GM23248 (cell line): ENCODE measurements at regions not wholly inside any gene's neighbourhood (a gene's known extent, or its start where the extent isn't known, plus 50 kb on each side); places are given as distances from the start of the nearest gene placed in this dataset.

Experiments
- DNase-seq: peaks from one replicate; pipeline ENCODE4 v3.0.0-alpha.2; 2015
- H2AFZ ChIP-seq: fragments of 200-600 bp; sonication (generic); 2 replicates; pipeline ENCODE4 v1.6.1; 2016; ENCODE audit warnings: antibody characterized with exemption
- H3F3A ChIP-seq: fragments of 200-600 bp; sonication (generic); 2 replicates; pipeline ENCODE4 v1.6.1; 2016; ENCODE audit warnings: mild to moderate bottlenecking, antibody characterized with exemption, mixed run types; ENCODE audit not compliant: insufficient read depth
- H3K27ac ChIP-seq: fragments of 200-600 bp; sonication (generic); 2 replicates; pipeline ENCODE4 v1.5.1; 2016; ENCODE audit warnings: mild to moderate bottlenecking
- H3K27me3 ChIP-seq: fragments of 200-600 bp; sonication (generic); replicated peaks from 2 replicates; pipeline ENCODE4 v1.6.1; 2016; ENCODE audit warnings: mild to moderate bottlenecking; ENCODE audit not compliant: insufficient read depth
- H3K36me3 ChIP-seq: fragments of 200-600 bp; sonication (generic); 2 replicates; pipeline ENCODE4 v1.6.1; 2016; ENCODE audit warnings: low read depth, mild to moderate bottlenecking
- H3K4me1 ChIP-seq: fragments of 200-600 bp; sonication (generic); 2 replicates; pipeline ENCODE4 v1.6.1; 2016; ENCODE audit warnings: mild to moderate bottlenecking; ENCODE audit not compliant: insufficient read depth
- H3K4me2 ChIP-seq: fragments of 200-600 bp; sonication (generic); one replicate; pipeline ENCODE4 v1.6.1; 2016; ENCODE audit warnings: mild to moderate bottlenecking; ENCODE audit not compliant: unreplicated experiment
- H3K4me3 ChIP-seq: fragments of 200-600 bp; sonication (generic); 2 replicates; pipeline ENCODE4 v1.5.1; 2016; ENCODE audit warnings: mild to moderate bottlenecking
- H3K79me2 ChIP-seq: fragments of 200-600 bp; sonication (generic); 2 replicates; pipeline ENCODE4 v1.6.1; 2016; ENCODE audit warnings: mild to moderate bottlenecking; ENCODE audit not compliant: insufficient read depth
- H3K9ac ChIP-seq: fragments of 200-600 bp; sonication (generic); 2 replicates; pipeline ENCODE4 v1.6.1; 2016; ENCODE audit warnings: mild to moderate bottlenecking
- H3K9me2 ChIP-seq: fragments of 200-600 bp; sonication (generic); 2 replicates; pipeline ENCODE4 v1.6.1; 2016; ENCODE audit warnings: mixed run types, mild to moderate bottlenecking, moderate library complexity; ENCODE audit not compliant: insufficient read depth
- H3K9me3 ChIP-seq: fragments of 200-600 bp; sonication (generic); one replicate; pipeline ENCODE4 v1.6.1; 2017; ENCODE audit warnings: low read depth
- H4K20me1 ChIP-seq: fragments of 200-600 bp; sonication (generic); 2 replicates; pipeline ENCODE4 v1.6.0; 2016; ENCODE audit not compliant: insufficient read depth
- EZH2 ChIP-seq: fragments of 200-600 bp; sonication (generic); IDR thresholded peaks from 2 replicates; pipeline ENCODE4 v1.6.1; 2018; ENCODE audit warnings: antibody characterized with exemption, mild to moderate bottlenecking; ENCODE audit not compliant: insufficient read depth, poor library complexity, severe bottlenecking
- EZH2phosphoT487 ChIP-seq: fragments of 200-600 bp; sonication (generic); IDR thresholded peaks from 2 replicates; pipeline ENCODE4 v1.6.1; 2018; ENCODE audit warnings: antibody characterized with exemption, moderate library complexity, mild to moderate bottlenecking, low read depth; ENCODE audit not compliant: insufficient read depth
- WGBS, 2 experiments: methylation state at CpG; one replicate each; pipeline ENCODE4 v1.1.6; 2015 to 2017; ENCODE audit warnings: low lambda C conversion rate in 2 of 2, low coverage in 1 of 2; ENCODE audit errors: missing lambda C conversion rate in 2 of 2; 5-methylcytosine and 5-hydroxymethylcytosine counted together
- in situ Hi-C: fragments of 300-500 bp; cut with MboI; formaldehyde crosslinking; loops from 2 replicates; pipeline ENCODE4 v1.15.0; 2020

DNA sequence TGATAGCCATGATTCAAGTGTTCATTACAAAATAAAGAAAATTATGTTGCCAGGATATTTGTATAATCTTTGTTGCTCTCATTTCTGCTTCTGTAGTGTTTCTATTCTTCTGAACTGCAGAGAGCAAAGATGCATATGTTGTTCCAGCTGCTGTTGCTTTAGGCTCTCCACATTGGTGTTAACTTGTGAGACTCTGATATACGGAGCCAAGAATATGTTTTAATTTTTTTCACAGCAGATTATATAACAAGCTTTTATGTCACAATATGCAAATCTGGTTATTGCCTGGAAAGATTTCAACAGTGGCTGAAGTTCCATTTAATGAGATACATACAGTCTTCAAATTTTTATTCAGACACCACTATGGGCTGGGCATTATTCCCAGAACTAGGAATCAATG is 655.0 kb downstream of the GRXCR1 start:
- Histone ChIP-seq H3K27ac (no peak overlapping the region), H4K20me1 (no peaks in the 10 kb centered on the region), H3K4me2 (no peak overlapping the region), H3K27me3 (no peaks in the 10 kb centered on the region), H3K36me3 (no peaks in the 10 kb centered on the region), H3K9me2 (no peaks in the 10 kb centered on the region), H3K9ac (no peak overlapping the region), H3K4me1 (no peaks in the 10 kb centered on the region), H3F3A (no peaks in the 10 kb centered on the region), H3K9me3 (no peaks in the 10 kb centered on the region), H3K79me2 (no peaks in the 10 kb centered on the region), H2AFZ (no peak overlapping the region), H3K4me3 (no peak overlapping the region)
- in situ Hi-C loops: no loop called here
- WGBS, 2 experiments: 0 to 8% methylated on average over 1 of the region's 1 CpG
- DNase-seq: no peak
- TF ChIP-seq EZH2phosphoT487 (no peak), EZH2 (no peak)

DNA sequence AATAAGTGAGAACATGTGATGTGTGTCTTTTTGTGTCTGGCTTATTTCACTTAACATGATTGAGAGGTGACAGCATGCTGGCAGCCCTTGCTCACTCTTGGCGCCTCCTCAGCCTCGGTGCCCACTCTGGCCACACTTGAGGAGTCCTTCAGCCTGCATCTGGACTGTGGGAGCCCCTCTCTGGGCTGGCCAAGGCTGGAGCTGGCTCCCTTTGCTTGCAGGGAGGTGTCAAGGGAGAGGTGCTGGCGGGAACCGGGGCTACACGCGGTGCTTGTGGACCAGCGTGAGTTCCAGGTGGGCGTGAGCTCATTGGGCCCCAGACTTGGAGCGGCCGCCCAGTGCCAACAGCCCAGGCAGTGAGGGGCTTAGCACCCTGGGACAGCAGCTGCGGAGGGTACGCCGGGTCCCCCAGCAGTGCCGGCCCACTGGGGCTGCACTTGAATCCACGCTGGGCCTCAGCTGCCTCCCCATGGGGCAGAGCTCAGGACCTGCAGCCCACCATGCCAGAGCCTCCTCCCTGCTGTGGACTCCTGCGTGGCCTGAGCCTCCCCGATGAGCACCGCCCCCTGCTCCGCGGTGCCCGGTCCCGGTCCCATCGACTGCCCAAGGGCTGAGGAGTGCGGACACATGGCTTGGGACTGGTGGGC is 658.6 kb downstream of the GRXCR1 start:
- H3K9ac ChIP-seq: no peak overlapping the region
- 67 to 71% methylated on average over 24 of the region's 24 CpGs for WGBS, 2 experiments

DNA sequence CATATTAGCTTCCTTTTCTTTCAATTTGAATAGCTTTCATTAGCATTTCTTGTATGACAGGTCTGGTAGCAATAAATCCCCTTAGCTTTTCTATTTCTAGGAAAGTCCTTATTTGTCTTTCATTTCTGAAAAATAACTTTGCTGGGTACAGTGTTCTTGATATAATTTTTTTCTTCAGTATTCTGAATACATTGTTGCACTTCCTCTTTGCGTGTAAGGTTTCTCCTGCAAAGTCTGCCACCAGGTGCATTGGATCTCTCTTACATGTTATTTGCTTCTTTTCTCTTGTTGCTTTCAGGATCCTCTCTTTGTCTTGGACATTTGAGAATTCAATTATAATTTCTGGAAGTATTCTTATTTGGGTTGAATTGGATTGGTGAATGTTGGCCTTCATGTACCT is 663.7 kb downstream of the GRXCR1 start:
- H3K4me2 ChIP-seq: no peak overlapping the region
- no peak overlapping the region for H3K27ac ChIP-seq
- WGBS, 2 experiments: 64 to 75% methylated on average over 1 of the region's 1 CpG
- no peak overlapping the region for H3K4me3 ChIP-seq
- H3K9me3 ChIP-seq: no peaks in the 10 kb centered on the region
- H3F3A ChIP-seq: no peaks in the 10 kb centered on the region
- H3K9me2 ChIP-seq: no peaks in the 10 kb centered on the region
- no peaks in the 10 kb centered on the region for H3K79me2 ChIP-seq
- no peak for TF ChIP-seq EZH2
- TF ChIP-seq EZH2phosphoT487: no peak
- H2AFZ ChIP-seq: no peak overlapping the region
- DNase-seq: no peak
- H3K9ac ChIP-seq: no peak overlapping the region
- no peaks in the 10 kb centered on the region for H4K20me1 ChIP-seq
- in situ Hi-C loops: no loop called here
- H3K4me1 ChIP-seq: no peaks in the 10 kb centered on the region
- no peaks in the 10 kb centered on the region for H3K27me3 ChIP-seq
- no peaks in the 10 kb centered on the region for H3K36me3 ChIP-seq

More for the DNA sequence above, 658.6 kb downstream of the GRXCR1 start:
- no peaks in the 10 kb centered on the region for H3K27me3 ChIP-seq
- no peak overlapping the region for H2AFZ ChIP-seq
- no peaks in the 10 kb centered on the region for H3K4me1 ChIP-seq
- no peaks in the 10 kb centered on the region for H3K9me2 ChIP-seq
- TF ChIP-seq EZH2phosphoT487 (no peak), EZH2 (no peak)
- no peaks in the 10 kb centered on the region for H3F3A ChIP-seq
- no peak overlapping the region for H3K4me3 ChIP-seq
- no peak overlapping the region for H3K4me2 ChIP-seq
- no peak for DNase-seq
- in situ Hi-C loops: no loop called here
- no peak overlapping the region for H3K27ac ChIP-seq
- no peaks in the 10 kb centered on the region for H3K9me3 ChIP-seq
- no peaks in the 10 kb centered on the region for H4K20me1 ChIP-seq
- no peaks in the 10 kb centered on the region for H3K36me3 ChIP-seq
- no peaks in the 10 kb centered on the region for H3K79me2 ChIP-seq

DNA sequence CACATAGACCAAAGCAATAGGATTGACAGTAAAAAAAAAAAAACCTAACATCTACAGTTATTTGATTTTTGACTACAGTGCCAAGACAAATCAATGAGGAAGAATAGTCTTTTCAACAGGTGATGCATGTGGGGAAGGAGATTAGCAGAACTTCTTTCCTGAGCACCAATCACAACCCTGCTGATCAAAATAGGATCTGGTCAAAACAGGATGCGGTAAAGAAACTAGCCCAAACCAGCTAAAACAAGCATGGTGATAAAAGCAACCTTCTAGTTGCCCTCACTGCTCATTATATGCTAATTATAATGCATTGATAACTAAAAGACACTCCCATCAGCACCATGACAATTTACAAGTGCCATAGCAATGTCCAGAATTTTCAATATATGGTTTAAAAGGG is 667.5 kb downstream of the GRXCR1 start:
- H2AFZ ChIP-seq: no peak overlapping the region

DNA sequence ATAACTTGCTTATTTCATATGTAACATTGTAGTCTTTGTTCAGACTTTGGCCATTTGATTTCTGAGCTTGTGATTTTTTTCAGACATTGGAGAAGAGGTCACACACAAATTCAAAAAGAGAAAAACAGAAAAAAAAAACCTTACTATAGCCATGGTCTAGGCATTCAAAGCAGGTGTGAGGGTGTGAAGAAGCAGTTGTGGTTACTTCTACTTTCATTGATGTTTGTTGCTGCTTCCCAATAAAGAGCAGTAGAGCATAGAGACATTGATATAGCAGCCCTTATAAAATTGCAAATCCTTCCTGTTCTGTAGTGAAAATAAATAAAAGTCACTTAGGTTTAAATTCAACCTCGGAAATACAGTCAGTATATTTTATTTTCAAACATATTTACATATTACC is 671.6 kb downstream of the GRXCR1 start:
- no peaks in the 10 kb centered on the region for H4K20me1 ChIP-seq
- in situ Hi-C loops: no loop called here
- DNase-seq: no peak
- no peaks in the 10 kb centered on the region for H3K27me3 ChIP-seq
- H3K4me1 ChIP-seq: no peaks in the 10 kb centered on the region
- no peaks in the 10 kb centered on the region for H3K9me2 ChIP-seq
- no peaks in the 10 kb centered on the region for H3K79me2 ChIP-seq
- 6 to 9% methylated on average over 1 of the region's 1 CpG for WGBS, 2 experiments
- no peaks in the 10 kb centered on the region for H3K36me3 ChIP-seq
- no peaks in the 10 kb centered on the region for H3F3A ChIP-seq
- no peak overlapping the region for H3K4me2 ChIP-seq
- H3K9me3 ChIP-seq: no peaks in the 10 kb centered on the region
- H3K4me3 ChIP-seq: no peak overlapping the region
- H2AFZ ChIP-seq: no peak overlapping the region
- no peak for TF ChIP-seq EZH2phosphoT487
- no peak for TF ChIP-seq EZH2
- no peak overlapping the region for H3K9ac ChIP-seq
- no peak overlapping the region for H3K27ac ChIP-seq

More for the DNA sequence above, 667.5 kb downstream of the GRXCR1 start:
- Histone ChIP-seq H3F3A (no peaks in the 10 kb centered on the region), H3K9me2 (no peaks in the 10 kb centered on the region), H3K79me2 (no peaks in the 10 kb centered on the region), H3K9ac (no peak overlapping the region), H3K36me3 (no peaks in the 10 kb centered on the region), H3K4me2 (no peak overlapping the region), H3K9me3 (no peaks in the 10 kb centered on the region), H3K27ac (no peak overlapping the region), H3K4me1 (no peaks in the 10 kb centered on the region), H4K20me1 (no peaks in the 10 kb centered on the region), H3K27me3 (no peaks in the 10 kb centered on the region), H3K4me3 (no peak overlapping the region)
- in situ Hi-C loops: no loop called here
- WGBS, 2 experiments: 57 to 68% methylated on average over 1 of the region's 1 CpG
- TF ChIP-seq EZH2phosphoT487: no peak
- TF ChIP-seq EZH2: no peak
- no peak for DNase-seq
